MM.1S (cell line): ENCODE measurements at regions not wholly inside any gene's neighbourhood (a gene's known extent, or its start where the extent isn't known, plus 50 kb on each side); places are given as distances from the start of the nearest gene placed in this dataset.

Experiments
- EZH2phosphoT487 ChIP-seq: fragments of 300-600 bp; sonication (generic); IDR thresholded peaks from 2 replicates; pipeline ENCODE4 v1.6.1; 2018; ENCODE audit warnings: antibody characterized with exemption, low read length
- TF ChIP-seq, protein P1 (sequence below): fragments of 300-600 bp; sonication (generic); IDR thresholded peaks from 2 replicates; pipeline ENCODE4 v1.5.1; 2016; ENCODE audit warnings: antibody characterized with exemption, low read length, mixed read lengths

DNA sequence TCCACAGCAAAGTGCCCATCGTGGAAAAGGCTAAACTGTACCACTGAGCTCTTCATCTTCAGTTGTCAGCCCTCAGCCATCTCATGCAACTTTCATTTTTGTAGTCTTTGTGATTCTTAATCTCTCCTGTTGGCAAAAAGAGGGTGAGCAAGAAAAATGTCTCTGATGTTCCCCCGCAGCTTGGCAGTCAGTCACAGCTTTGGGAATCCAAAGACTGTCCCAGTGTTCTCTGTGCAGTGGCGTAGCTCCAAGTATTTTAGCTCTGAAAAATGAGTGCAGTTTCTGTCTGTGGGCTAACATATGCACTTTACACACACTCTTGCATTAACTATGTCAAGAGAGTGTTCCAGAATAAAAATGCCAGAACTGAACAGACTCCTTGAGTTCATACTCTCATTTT is 372.2 kb downstream of the TMEM232 start:
- TF ChIP-seq EZH2phosphoT487 = no peak
- TF ChIP-seq, protein P1, sequence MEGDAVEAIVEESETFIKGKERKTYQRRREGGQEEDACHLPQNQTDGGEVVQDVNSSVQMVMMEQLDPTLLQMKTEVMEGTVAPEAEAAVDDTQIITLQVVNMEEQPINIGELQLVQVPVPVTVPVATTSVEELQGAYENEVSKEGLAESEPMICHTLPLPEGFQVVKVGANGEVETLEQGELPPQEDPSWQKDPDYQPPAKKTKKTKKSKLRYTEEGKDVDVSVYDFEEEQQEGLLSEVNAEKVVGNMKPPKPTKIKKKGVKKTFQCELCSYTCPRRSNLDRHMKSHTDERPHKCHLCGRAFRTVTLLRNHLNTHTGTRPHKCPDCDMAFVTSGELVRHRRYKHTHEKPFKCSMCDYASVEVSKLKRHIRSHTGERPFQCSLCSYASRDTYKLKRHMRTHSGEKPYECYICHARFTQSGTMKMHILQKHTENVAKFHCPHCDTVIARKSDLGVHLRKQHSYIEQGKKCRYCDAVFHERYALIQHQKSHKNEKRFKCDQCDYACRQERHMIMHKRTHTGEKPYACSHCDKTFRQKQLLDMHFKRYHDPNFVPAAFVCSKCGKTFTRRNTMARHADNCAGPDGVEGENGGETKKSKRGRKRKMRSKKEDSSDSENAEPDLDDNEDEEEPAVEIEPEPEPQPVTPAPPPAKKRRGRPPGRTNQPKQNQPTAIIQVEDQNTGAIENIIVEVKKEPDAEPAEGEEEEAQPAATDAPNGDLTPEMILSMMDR = no peak
